Ishikawa (cell line): ENCODE measurements at regions not wholly inside any gene's neighbourhood (a gene's known extent, or its start where the extent isn't known, plus 50 kb on each side); places are given as distances from the start of the nearest gene placed in this dataset.

ENCODE experiments used
- CREB1 ChIP-seq: IDR thresholded peaks from 2 replicates; pipeline ENCODE4 v1.6.1; 2012; ENCODE audit warnings: low read depth
- EP300 ChIP-seq: IDR thresholded peaks from 2 replicates; pipeline ENCODE4 v1.6.1; 2012; ENCODE audit warnings: borderline replicate concordance
- FOXM1 ChIP-seq: IDR thresholded peaks from 2 replicates; pipeline ENCODE4 v1.6.1; 2012; ENCODE audit warnings: low read depth, borderline replicate concordance
- NFIC ChIP-seq: IDR thresholded peaks from 2 replicates; pipeline ENCODE4 v1.6.1; 2012
- RAD21 ChIP-seq: IDR thresholded peaks from 2 replicates; pipeline ENCODE4 v1.6.1; 2012; ENCODE audit warnings: low read depth
- TAF1 ChIP-seq: IDR thresholded peaks from 2 replicates; pipeline ENCODE4 v1.6.1; 2012; ENCODE audit warnings: low read depth, mild to moderate bottlenecking
- ZBTB7A ChIP-seq: IDR thresholded peaks from 2 replicates; pipeline ENCODE4 v1.6.1; 2012; ENCODE audit warnings: low read depth
- TF ChIP-seq, protein P1 (sequence below): IDR thresholded peaks from 2 replicates; pipeline ENCODE4 v1.6.1; 2012

- peak; percentile 73 for TF ChIP-seq RAD21
- TF ChIP-seq TAF1: no peak
- no peak for TF ChIP-seq EP300
- TF ChIP-seq NFIC: no peak
- no peak for TF ChIP-seq CREB1
- no peak for TF ChIP-seq ZBTB7A
- no peak for TF ChIP-seq FOXM1
- TF ChIP-seq, protein P1, sequence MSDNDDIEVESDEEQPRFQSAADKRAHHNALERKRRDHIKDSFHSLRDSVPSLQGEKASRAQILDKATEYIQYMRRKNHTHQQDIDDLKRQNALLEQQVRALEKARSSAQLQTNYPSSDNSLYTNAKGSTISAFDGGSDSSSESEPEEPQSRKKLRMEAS: no peak
These were observed 164.0 kb upstream of the REG3G start for GRCh38 chr2:78861546-78861945.
